DOHH2 (cell line): ENCODE measurements at regions not wholly inside any gene's neighbourhood (a gene's known extent, or its start where the extent isn't known, plus 50 kb on each side); places are given as distances from the start of the nearest gene placed in this dataset.

Source experiments
- CTCF ChIP-seq: fragments of 200-600 bp; sonication (generic); IDR thresholded peaks from one replicate; pipeline ENCODE4 v1.5.1; 2014; ENCODE audit warnings: antibody characterized with exemption, mild to moderate bottlenecking, low read depth, low read length; ENCODE audit not compliant: poor library complexity, severe bottlenecking
- EZH2phosphoT487 ChIP-seq: fragments of 200-600 bp; sonication (generic); IDR thresholded peaks from 2 replicates; pipeline ENCODE4 v1.6.1; 2017; ENCODE audit warnings: borderline replicate concordance, mild to moderate bottlenecking, antibody characterized with exemption, low read length, moderate library complexity, mixed read lengths

GRCh38 chr1:199482426-199482825, 545.1 kb upstream of the NR5A2 start:
- no peak for TF ChIP-seq CTCF
- TF ChIP-seq EZH2phosphoT487, result no peak
